ENCODE measurements at regions not wholly inside any gene's neighbourhood (a gene's known extent, or its start where the extent isn't known, plus 50 kb on each side); places are given as distances from the start of the nearest gene placed in this dataset.

DNA sequence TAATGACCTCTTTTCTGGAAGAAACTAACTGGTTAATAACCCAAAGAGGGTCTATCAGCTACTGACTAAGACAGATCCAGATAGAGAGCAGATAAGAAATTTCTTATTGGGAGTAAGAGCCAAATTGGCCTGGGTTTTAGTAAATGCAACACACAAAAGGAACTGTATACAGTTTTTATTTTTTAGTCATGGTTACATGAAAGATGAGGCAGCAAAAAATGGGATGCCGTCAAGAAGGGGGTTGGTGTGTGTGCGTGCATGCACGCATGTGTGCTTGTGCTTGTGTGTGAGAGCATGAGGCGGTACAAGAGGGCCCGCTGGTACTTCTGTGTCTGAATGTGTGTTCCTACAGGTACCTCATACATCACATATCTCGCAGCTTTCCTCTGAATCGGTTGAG, 466.2 kb upstream of the HNRNPA3 start:
- POLR2A ChIA-PET, result no interaction called here
- no peak overlapping the region for H3K4me3 ChIP-seq (ENCODE audit: low read depth, low read length)
- CTCF ChIA-PET, result no interaction called here
- no peak for DNase-seq (ENCODE audit: low read depth, low spot score)
- TF ChIP-seq, protein P1, sequence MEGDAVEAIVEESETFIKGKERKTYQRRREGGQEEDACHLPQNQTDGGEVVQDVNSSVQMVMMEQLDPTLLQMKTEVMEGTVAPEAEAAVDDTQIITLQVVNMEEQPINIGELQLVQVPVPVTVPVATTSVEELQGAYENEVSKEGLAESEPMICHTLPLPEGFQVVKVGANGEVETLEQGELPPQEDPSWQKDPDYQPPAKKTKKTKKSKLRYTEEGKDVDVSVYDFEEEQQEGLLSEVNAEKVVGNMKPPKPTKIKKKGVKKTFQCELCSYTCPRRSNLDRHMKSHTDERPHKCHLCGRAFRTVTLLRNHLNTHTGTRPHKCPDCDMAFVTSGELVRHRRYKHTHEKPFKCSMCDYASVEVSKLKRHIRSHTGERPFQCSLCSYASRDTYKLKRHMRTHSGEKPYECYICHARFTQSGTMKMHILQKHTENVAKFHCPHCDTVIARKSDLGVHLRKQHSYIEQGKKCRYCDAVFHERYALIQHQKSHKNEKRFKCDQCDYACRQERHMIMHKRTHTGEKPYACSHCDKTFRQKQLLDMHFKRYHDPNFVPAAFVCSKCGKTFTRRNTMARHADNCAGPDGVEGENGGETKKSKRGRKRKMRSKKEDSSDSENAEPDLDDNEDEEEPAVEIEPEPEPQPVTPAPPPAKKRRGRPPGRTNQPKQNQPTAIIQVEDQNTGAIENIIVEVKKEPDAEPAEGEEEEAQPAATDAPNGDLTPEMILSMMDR (IDR thresholded peaks at IDR 0.05; ENCODE audit: insufficient read depth, low read length, missing control alignments), result no peak

DNA sequence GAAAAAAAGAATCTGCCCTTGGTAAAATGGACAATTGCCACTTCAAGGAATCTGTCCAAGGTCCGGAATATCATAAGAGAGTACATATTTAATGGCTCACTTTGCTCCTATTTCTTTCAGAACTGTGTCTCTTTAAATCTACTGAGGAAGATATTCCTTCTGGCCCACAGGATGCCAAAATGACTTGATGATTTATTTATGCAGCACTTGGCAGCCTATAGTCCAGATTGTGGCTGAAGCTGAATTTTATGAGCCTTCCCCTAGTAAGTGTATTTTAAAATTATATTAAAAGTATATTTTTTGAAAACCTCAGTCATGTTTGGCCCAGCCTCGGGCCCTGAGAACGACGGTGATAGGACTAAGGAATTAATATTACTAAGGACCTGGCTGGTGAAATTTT, 465.1 kb upstream of the HNRNPA3 start:
- no peak for DNase-seq (ENCODE audit: low read depth, low spot score)

DNA sequence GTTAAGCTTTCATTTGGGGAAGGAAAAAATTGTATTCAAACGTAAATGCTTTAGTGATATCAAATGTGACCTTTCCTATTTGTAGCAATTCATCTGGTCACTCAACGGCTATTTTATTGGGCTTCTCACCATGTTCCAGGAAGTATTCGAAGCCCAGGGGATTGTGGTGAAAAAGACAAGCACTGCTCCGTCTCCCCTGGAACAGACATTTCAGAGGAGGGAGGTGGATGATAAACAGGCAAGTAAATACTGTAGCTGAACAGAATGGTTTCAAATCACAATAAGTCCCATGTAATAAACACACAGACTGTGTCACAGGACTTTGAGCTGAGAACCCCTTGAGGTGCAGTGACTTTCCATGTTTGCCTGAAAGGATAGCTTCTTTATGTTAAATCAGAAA, 464.7 kb upstream of the HNRNPA3 start:
- TF ChIP-seq, protein P1 (IDR thresholded peaks at IDR 0.05; ENCODE audit: insufficient read depth, low read length, missing control alignments), result no peak
- ChIA-PET CTCF (no interaction called here), POLR2A (no interaction called here)
- H3K4me3 ChIP-seq (ENCODE audit: low read depth, low read length), result no peak overlapping the region
- no peak for DNase-seq (ENCODE audit: low read depth, low spot score)

More for the DNA sequence above, 465.1 kb upstream of the HNRNPA3 start:
- H3K4me3 ChIP-seq (ENCODE audit: low read depth, low read length), result no peak overlapping the region
- CTCF ChIA-PET, result no interaction called here
- POLR2A ChIA-PET, result no interaction called here
- TF ChIP-seq, protein P1 (IDR thresholded peaks at IDR 0.05; ENCODE audit: insufficient read depth, low read length, missing control alignments), result no peak

DNA sequence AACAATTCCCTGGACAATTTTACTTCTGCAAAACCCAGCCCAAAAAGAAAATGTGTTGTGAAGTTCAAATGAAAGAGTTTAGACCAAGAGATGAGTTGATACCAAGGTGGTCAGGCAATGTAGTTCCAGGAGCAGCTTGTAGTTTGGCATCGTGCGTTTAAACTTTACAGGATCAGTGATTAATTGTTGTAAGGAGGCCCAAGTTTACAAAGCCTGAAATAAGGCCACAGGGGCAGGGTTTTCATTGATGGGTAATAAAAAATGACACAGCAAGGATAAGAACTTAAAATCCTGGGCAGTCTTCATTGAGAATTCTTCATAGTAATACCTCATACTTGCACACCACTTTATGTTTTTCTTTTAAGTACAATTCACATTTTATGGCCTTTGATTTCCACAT, 463.9 kb upstream of the HNRNPA3 start:
- no peak for DNase-seq (ENCODE audit: low read depth, low spot score)

DNA sequence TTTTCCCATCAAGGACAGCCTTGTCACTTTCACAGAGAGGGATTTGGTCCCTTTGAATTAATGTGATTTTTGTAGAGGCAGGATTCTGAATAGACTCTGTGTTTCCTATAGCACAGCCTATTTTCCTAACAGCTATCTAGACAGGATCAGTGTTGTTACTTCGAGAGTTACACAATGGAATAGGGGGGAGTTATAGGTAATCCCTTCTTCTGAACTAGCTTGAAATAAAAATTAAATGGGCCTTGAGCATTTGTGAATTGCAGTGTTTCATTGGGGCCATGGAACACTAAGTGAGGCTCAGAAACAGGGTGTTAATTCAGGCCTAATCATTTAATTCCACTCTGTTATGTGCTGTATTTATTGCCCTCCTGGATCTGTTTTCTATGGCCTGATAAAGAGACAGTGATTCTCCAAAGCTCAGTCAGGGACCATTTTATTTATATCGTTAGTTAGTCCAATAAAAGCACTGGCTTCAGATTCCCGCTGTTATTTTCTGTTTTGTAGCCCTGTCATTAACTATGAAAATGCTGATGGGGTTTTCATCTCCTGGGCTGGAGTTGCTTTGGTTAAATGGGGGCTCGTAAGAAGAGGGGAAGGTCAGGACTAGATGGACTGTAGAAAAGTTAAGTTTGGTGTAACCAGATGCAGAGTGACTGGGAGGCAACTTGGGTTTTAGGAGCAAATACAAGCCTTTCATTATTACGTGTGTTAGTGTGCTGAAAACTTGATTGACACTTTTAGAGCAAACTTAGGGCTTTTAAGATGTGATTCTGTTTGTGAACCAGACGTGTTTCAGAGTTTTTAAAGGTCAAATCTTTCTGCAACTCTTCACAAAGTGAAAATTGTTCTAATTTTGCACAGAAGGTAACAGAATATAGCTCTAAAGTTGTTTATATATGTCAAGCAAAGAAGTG, 461.0 kb upstream of the HNRNPA3 start:
- TF ChIP-seq, protein P1 (IDR thresholded peaks at IDR 0.05; ENCODE audit: insufficient read depth, low read length, missing control alignments), result no peak
- no peak for DNase-seq (ENCODE audit: low read depth, low spot score)
- ChIA-PET CTCF (interaction anchor here (1.5 kb wide), 1 partner anchor 396 kb away, joined by 5 read pairs; no protein-coding TSS in a partner anchor), POLR2A (no interaction called here)
- no peak overlapping the region for H3K4me3 ChIP-seq (ENCODE audit: low read depth, low read length)

More for the DNA sequence above, 463.9 kb upstream of the HNRNPA3 start:
- ChIA-PET POLR2A (no interaction called here), CTCF (no interaction called here)
- H3K4me3 ChIP-seq (ENCODE audit: low read depth, low read length), result no peak overlapping the region
- TF ChIP-seq, protein P1 (IDR thresholded peaks at IDR 0.05; ENCODE audit: insufficient read depth, low read length, missing control alignments), result no peak

DNA sequence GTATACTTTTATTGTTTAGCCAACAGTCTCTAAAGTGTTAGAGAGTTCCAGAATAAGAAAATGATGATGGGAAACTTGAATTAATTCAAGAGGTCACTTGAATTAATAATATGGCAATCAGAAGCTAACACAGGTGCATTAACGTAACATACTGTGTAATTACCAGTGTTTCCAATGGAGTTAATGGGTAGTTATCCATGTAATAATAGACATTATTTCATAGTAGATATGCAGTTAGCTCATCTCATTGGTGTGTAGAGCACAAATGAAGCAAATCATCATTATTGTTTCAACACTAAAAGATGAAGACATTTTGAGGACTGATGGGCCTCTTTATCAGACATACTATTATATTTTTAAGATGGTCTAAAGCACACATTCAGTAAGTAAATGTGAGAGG, 460.3 kb upstream of the HNRNPA3 start:
- TF ChIP-seq, protein P1 (IDR thresholded peaks at IDR 0.05; ENCODE audit: insufficient read depth, low read length, missing control alignments), result no peak
- DNase-seq (ENCODE audit: low read depth, low spot score), result no peak
- no peak overlapping the region for H3K4me3 ChIP-seq (ENCODE audit: low read depth, low read length)
- ChIA-PET POLR2A (no interaction called here), CTCF (interaction anchor here (1.5 kb wide), 1 partner anchor 396 kb away, joined by 5 read pairs; no protein-coding TSS in a partner anchor)

All from AG04449 (cell line).